CD4-positive, alpha-beta memory T cell (primary cell): ENCODE measurements at regions not wholly inside any gene's neighbourhood (a gene's known extent, or its start where the extent isn't known, plus 50 kb on each side); places are given as distances from the start of the nearest gene placed in this dataset.

Experiments used
- CTCF ChIA-PET: fragments of 350-600 bp; sonication (Branson Sonifier 250); formaldehyde crosslinking; loops from one replicate; lab custom pipeline; 2021; ENCODE audit warnings: inconsistent platforms; ENCODE audit not compliant: partially characterized antibody; lab: Charles Lee
- POLR2A ChIA-PET: fragments of 350-600 bp; sonication (Branson Sonifier 250); formaldehyde crosslinking; loops from one replicate; lab custom pipeline; 2021; ENCODE audit not compliant: partially characterized antibody; lab: Charles Lee
- DNase-seq, 5 donors: peaks; one replicate each; pipeline versions ENCODE4 v3.0.0 to v3.0.0-alpha.2; 2020 to 2022; ENCODE audit warnings: mixed read lengths in 1 of 5
- H3K27ac ChIP-seq: one replicate; pipeline ENCODE4 v1.7.0; 2013; ENCODE audit warnings: low read depth, low read length
- H3K27me3 ChIP-seq: 2 replicates; pipeline ENCODE4 v1.7.0; 2013; ENCODE audit warnings: mild to moderate bottlenecking, low read length, moderate library complexity; ENCODE audit not compliant: insufficient read depth
- H3K36me3 ChIP-seq: 2 replicates; pipeline ENCODE4 v1.7.0; 2013; ENCODE audit warnings: mild to moderate bottlenecking, low read length, moderate library complexity; ENCODE audit not compliant: insufficient read depth
- H3K4me1 ChIP-seq: 2 replicates; pipeline ENCODE4 v1.7.0; 2013; ENCODE audit warnings: mild to moderate bottlenecking, low read length, moderate library complexity; ENCODE audit not compliant: insufficient read depth
- H3K4me3 ChIP-seq, 2 donors: one replicate each; pipeline ENCODE4 v1.7.0; 2013; ENCODE audit warnings: low read length in 2 of 2, mild to moderate bottlenecking in 1 of 2
- H3K9me3 ChIP-seq, 2 donors: one replicate each; pipeline ENCODE4 v1.7.0; 2013; ENCODE audit warnings: low read length in 2 of 2, control low read depth in 1 of 2; ENCODE audit not compliant: control insufficient read depth in 1 of 2
- H3K27ac Mint-ChIP-seq, 7 donors: one replicate each; pipeline ENCODE4 v1.8.0; 2020 to 2021; ENCODE audit warnings: mixed read lengths in 7 of 7, mild to moderate bottlenecking in 6 of 7, inconsistent platforms in 3 of 7, moderate library complexity in 3 of 7
- H3K27me3 Mint-ChIP-seq, 2 donors: one replicate each; pipeline ENCODE4 v1.8.0; 2020 to 2021; ENCODE audit warnings: mixed read lengths in 2 of 2
- H3K36me3 Mint-ChIP-seq, 2 donors: one replicate each; pipeline ENCODE4 v1.8.0; 2020 to 2021; ENCODE audit warnings: mixed read lengths in 2 of 2, inconsistent platforms in 1 of 2, mild to moderate bottlenecking in 1 of 2
- H3K4me1 Mint-ChIP-seq, 4 donors: one replicate each; pipeline ENCODE4 v1.8.0; 2020 to 2021; ENCODE audit warnings: mixed read lengths in 4 of 4, mild to moderate bottlenecking in 1 of 4
- H3K4me3 Mint-ChIP-seq, 8 donors: one replicate each; pipeline ENCODE4 v1.8.0; 2020 to 2021; ENCODE audit warnings: mixed read lengths in 8 of 8, mild to moderate bottlenecking in 7 of 8, moderate library complexity in 6 of 8, inconsistent platforms in 3 of 8
- H3K9me3 Mint-ChIP-seq, 8 donors: one replicate each; pipeline ENCODE4 v1.8.0; 2020 to 2021; ENCODE audit warnings: mixed read lengths in 8 of 8, mild to moderate bottlenecking in 5 of 8, inconsistent platforms in 3 of 8, moderate library complexity in 1 of 8
- intact Hi-C: fragments of 100-400 bp; cut with micrococcal nuclease; formaldehyde crosslinking; loops from one replicate; pipeline ENCODE4 v1.15.1; 2023

DNA sequence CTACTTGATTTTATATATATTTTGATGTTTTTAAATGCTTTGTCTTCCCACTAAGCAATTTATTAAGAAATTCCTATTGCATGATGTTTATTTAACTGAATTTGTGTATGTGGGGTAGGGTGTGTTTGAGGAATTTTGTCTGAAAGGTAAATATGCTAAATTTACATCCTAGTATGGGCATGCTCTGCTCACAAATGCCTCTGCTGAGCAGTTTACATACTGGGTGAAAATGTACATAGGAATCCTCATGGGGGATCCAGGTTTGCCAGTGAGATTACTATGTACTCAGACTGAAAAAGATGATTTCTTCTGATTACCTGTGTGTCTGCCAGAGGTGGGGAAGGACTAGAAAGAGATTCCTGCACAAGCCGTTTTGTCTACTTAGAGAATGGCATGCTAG lies 126.6 kb downstream of the DISP1 start:
- H3K4me3 Mint-ChIP-seq, result no peak overlapping the region

DNA sequence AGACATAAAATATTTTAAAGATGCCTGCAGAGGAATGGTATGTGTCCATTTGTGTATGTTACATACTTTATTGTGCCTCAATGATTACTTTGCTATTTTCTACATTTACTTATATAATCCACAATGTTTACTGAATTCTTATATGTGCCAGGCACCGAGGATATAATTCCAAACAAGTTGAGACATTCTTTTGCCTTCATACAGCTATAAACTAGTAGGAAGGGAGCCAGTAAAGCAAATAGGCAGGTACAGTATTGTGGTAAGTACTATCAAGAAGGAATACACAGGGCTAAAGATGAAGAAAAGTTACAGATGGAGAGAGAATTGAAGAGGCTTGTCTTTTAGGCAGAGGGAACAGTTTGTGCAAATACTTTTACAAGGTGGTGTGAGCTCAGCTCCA lies 131.6 kb downstream of the DISP1 start:
- Histone ChIP-seq H3K9me3 (no peaks in the 10 kb centered on the region), H3K4me1 (no peaks in the 10 kb centered on the region), H3K36me3 (no peaks in the 10 kb centered on the region), H3K27ac (no peak overlapping the region), H3K27me3 (no peaks in the 10 kb centered on the region), H3K4me3 (no peak overlapping the region)
- Mint-ChIP-seq H3K27me3 (peaks cover 0 to 1% of the 10 kb centered on the region in 2 donors), H3K4me1 (no peaks in the 10 kb centered on the region), H3K36me3 (peaks cover 13 to 29% of the 10 kb centered on the region in 2 donors), H3K27ac (no peak overlapping the region), H3K4me3 (no peak overlapping the region), H3K9me3 (peaks cover 0 to 2% (median 0%) of the 10 kb centered on the region in 8 donors)
- ChIA-PET CTCF (interaction anchor here (0.6 kb wide), 1 partner anchor 16 kb away, joined by 3 read pairs; no protein-coding TSS in a partner anchor), POLR2A (no interaction called here)
- intact Hi-C loops, result no loop called here
- no peak for DNase-seq

More for the DNA sequence above, 126.6 kb downstream of the DISP1 start:
- Histone ChIP-seq H3K4me3 (no peak overlapping the region), H3K27ac (no peak overlapping the region), H3K4me1 (no peaks in the 10 kb centered on the region), H3K9me3 (no peaks in the 10 kb centered on the region), H3K36me3 (no peaks in the 10 kb centered on the region), H3K27me3 (no peaks in the 10 kb centered on the region)
- Mint-ChIP-seq H3K27ac (no peak overlapping the region), H3K27me3 (no peaks in the 10 kb centered on the region), H3K9me3 (no peaks in the 10 kb centered on the region), H3K36me3 (peaks cover 10 to 30% of the 10 kb centered on the region in 2 donors), H3K4me1 (peaks cover 0 to 2% (median 0%) of the 10 kb centered on the region in 4 donors)
- no peak for DNase-seq
- ChIA-PET POLR2A (no interaction called here), CTCF (no interaction called here)
- intact Hi-C loops, result no loop called here

GRCh38 chr1:222948079-222948478 lies 133.2 kb downstream of the DISP1 start:
- no peak overlapping the region for H3K27ac Mint-ChIP-seq
- POLR2A ChIA-PET, result no interaction called here
- intact Hi-C loops, result no loop called here
- H3K9me3 Mint-ChIP-seq, result peaks cover 0 to 2% (median 0%) of the 10 kb centered on the region in 8 donors
- H3K9me3 ChIP-seq, result no peaks in the 10 kb centered on the region
- H3K27ac ChIP-seq, result no peak overlapping the region
- no peak overlapping the region for H3K4me3 ChIP-seq
- CTCF ChIA-PET, result no interaction called here
- peaks cover 0 to 1% of the 10 kb centered on the region in 2 donors for H3K27me3 Mint-ChIP-seq
- H3K4me3 Mint-ChIP-seq, result no peak overlapping the region
- DNase-seq, result no peak
- no peaks in the 10 kb centered on the region for H3K4me1 ChIP-seq
- no peaks in the 10 kb centered on the region for H3K27me3 ChIP-seq
- H3K36me3 Mint-ChIP-seq, result peaks cover 8 to 23% of the 10 kb centered on the region in 2 donors
- no peaks in the 10 kb centered on the region for H3K4me1 Mint-ChIP-seq
- no peaks in the 10 kb centered on the region for H3K36me3 ChIP-seq

DNA sequence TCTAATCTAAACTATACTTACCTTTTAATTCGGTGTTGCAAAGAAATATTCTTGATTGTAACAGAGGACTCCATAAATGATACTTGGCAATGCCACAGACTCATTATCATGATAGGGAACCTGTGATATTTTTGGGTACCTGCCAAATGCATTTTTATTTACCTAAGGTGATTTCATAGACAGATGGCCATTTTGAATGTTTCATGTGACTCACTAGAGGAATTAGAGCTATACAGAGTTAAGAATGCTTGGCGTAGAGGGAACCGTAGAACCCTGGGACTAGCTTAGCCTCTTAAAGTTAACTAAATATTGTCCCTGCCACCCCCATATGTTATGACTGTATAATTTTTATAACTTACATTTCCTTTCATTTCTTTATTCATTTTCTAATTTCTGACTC lies 136.1 kb downstream of the DISP1 start:
- POLR2A ChIA-PET, result no interaction called here
- intact Hi-C loops, result no loop called here
- DNase-seq, result no peak
- CTCF ChIA-PET, result no interaction called here
- Histone ChIP-seq H3K4me3 (no peak overlapping the region), H3K27me3 (no peaks in the 10 kb centered on the region), H3K36me3 (no peaks in the 10 kb centered on the region), H3K9me3 (no peaks in the 10 kb centered on the region), H3K27ac (no peak overlapping the region), H3K4me1 (no peaks in the 10 kb centered on the region)
- H3K27me3 Mint-ChIP-seq, result peaks cover 0 to 1% of the 10 kb centered on the region in 2 donors
- H3K27ac Mint-ChIP-seq, result no peak overlapping the region
- peaks cover 0 to 2% (median 0%) of the 10 kb centered on the region in 8 donors for H3K9me3 Mint-ChIP-seq
- H3K4me3 Mint-ChIP-seq, result no peak overlapping the region
- no peaks in the 10 kb centered on the region for H3K4me1 Mint-ChIP-seq
- H3K36me3 Mint-ChIP-seq, result peaks cover 8 to 23% of the 10 kb centered on the region in 2 donors

- Mint-ChIP-seq H3K27ac (no peak overlapping the region), H3K9me3 (peaks cover 0 to 2% (median 0%) of the 10 kb centered on the region in 8 donors)
- intact Hi-C loops, result no loop called here
Measured at GRCh38 chr1:222953585-222953984, 138.7 kb downstream of the DISP1 start.

GRCh38 chr1:222955964-222956363 lies 141.1 kb downstream of the DISP1 start:
- CTCF ChIA-PET, result no interaction called here

More at GRCh38 chr1:222953585-222953984, 138.7 kb downstream of the DISP1 start:
- Histone ChIP-seq H3K9me3 (no peaks in the 10 kb centered on the region), H3K27me3 (no peaks in the 10 kb centered on the region), H3K27ac (no peak overlapping the region), H3K4me3 (no peak overlapping the region), H3K36me3 (no peaks in the 10 kb centered on the region), H3K4me1 (no peaks in the 10 kb centered on the region)
- H3K36me3 Mint-ChIP-seq, result peaks cover 4 to 28% of the 10 kb centered on the region in 2 donors
- DNase-seq, result no peak
- H3K4me1 Mint-ChIP-seq, result no peaks in the 10 kb centered on the region
- ChIA-PET CTCF (no interaction called here), POLR2A (no interaction called here)
- H3K27me3 Mint-ChIP-seq, result no peaks in the 10 kb centered on the region
- H3K4me3 Mint-ChIP-seq, result no peak overlapping the region

DNA sequence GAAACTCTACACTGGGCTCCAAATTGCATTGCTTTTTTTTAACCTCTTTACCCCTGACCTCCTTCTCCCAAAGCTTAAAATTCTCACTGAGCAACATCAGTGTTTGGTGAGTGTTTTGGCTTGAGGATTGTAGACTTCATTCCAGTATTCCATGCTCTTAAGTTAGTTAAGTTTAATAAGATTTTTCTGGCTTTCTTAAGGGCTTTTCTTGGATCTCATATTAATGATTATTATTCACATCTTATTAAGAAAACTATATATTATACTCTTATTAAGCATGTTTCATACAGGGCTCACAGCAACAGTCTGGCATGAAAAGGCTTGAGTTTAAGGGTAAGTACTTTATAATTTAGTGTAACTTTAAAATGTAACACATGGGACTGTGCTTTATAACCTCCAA lies 141.8 kb downstream of the DISP1 start:
- POLR2A ChIA-PET, result no interaction called here
- intact Hi-C loops, result no loop called here
- no peaks in the 10 kb centered on the region for H3K9me3 ChIP-seq
- H3K27me3 ChIP-seq, result no peaks in the 10 kb centered on the region
- CTCF ChIA-PET, result no interaction called here
- no peak overlapping the region for H3K27ac Mint-ChIP-seq
- H3K27me3 Mint-ChIP-seq, result no peaks in the 10 kb centered on the region
- no peak overlapping the region for H3K4me3 Mint-ChIP-seq
- H3K27ac ChIP-seq, result no peak overlapping the region
- H3K4me1 Mint-ChIP-seq, result no peaks in the 10 kb centered on the region
- no peak for DNase-seq
- H3K4me3 ChIP-seq, result no peak overlapping the region
- H3K36me3 ChIP-seq, result no peaks in the 10 kb centered on the region
- peaks cover 0 to 12% (median 0%) of the 10 kb centered on the region in 8 donors for H3K9me3 Mint-ChIP-seq
- peaks cover 4 to 26% of the 10 kb centered on the region in 2 donors for H3K36me3 Mint-ChIP-seq
- H3K4me1 ChIP-seq, result no peaks in the 10 kb centered on the region

More at GRCh38 chr1:222955964-222956363, 141.1 kb downstream of the DISP1 start:
- H3K36me3 Mint-ChIP-seq, result peaks cover 4 to 29% of the 10 kb centered on the region in 2 donors
- no peak overlapping the region for H3K27ac Mint-ChIP-seq
- no peaks in the 10 kb centered on the region for H3K27me3 Mint-ChIP-seq
- H3K36me3 ChIP-seq, result no peaks in the 10 kb centered on the region
- H3K4me3 Mint-ChIP-seq, result no peak overlapping the region
- H3K27me3 ChIP-seq, result no peaks in the 10 kb centered on the region
- H3K4me1 ChIP-seq, result no peaks in the 10 kb centered on the region
- H3K9me3 ChIP-seq, result no peaks in the 10 kb centered on the region
- no peak overlapping the region for H3K4me3 ChIP-seq
- H3K4me1 Mint-ChIP-seq, result no peaks in the 10 kb centered on the region
- intact Hi-C loops, result no loop called here
- DNase-seq, result no peak
- H3K9me3 Mint-ChIP-seq, result peaks cover 0 to 8% (median 0%) of the 10 kb centered on the region in 8 donors
- POLR2A ChIA-PET, result no interaction called here
- no peak overlapping the region for H3K27ac ChIP-seq
